ENCODE measurements at regions not wholly inside any gene's neighbourhood (a gene's known extent, or its start where the extent isn't known, plus 50 kb on each side); places are given as distances from the start of the nearest gene placed in this dataset.

GRCh38 chr4:63919636-63920365 lies 489.4 kb downstream of the TECRL start:
- DNase-seq, result no peak
- Histone ChIP-seq H3K36me3 (no peaks in the 10 kb centered on the region), H3K4me1 (no peaks in the 10 kb centered on the region), H3K27me3 (no peaks in the 10 kb centered on the region), H3K4me3 (no peak overlapping the region), H3K27ac (no peak overlapping the region), H3K9me3 (no peaks in the 10 kb centered on the region)
- TF ChIP-seq POLR2A (IDR thresholded peaks at IDR 0.05) (no peak), CTCF (IDR thresholded peaks at IDR 0.05) (no peak)
- intact Hi-C loops (cut with DNase I; ENCODE audit: low total_unique reads), result no loop called here

- Histone ChIP-seq H3K27ac (no peak overlapping the region), H3K27me3 (no peaks in the 10 kb centered on the region), H3K36me3 (no peaks in the 10 kb centered on the region), H3K4me1 (no peaks in the 10 kb centered on the region), H3K4me3 (no peak overlapping the region), H3K9me3 (no peaks in the 10 kb centered on the region)
- no peak for DNase-seq
- intact Hi-C loops (cut with DNase I; ENCODE audit: low total_unique reads), result no loop called here
- TF ChIP-seq POLR2A (IDR thresholded peaks at IDR 0.05) (no peak), CTCF (IDR thresholded peaks at IDR 0.05) (no peak)
Observed at GRCh38 chr4:63906660-63907183, 502.5 kb downstream of the TECRL start.

GRCh38 chr4:63904201-63904600 lies 505.0 kb downstream of the TECRL start:
- no peak for TF ChIP-seq CTCF (IDR thresholded peaks at IDR 0.05)
- TF ChIP-seq POLR2A (IDR thresholded peaks at IDR 0.05), result no peak
- Histone ChIP-seq H3K4me3 (no peak overlapping the region), H3K9me3 (no peaks in the 10 kb centered on the region), H3K27ac (no peak overlapping the region), H3K4me1 (no peaks in the 10 kb centered on the region), H3K36me3 (no peaks in the 10 kb centered on the region), H3K27me3 (no peaks in the 10 kb centered on the region)
- intact Hi-C loops (cut with DNase I; ENCODE audit: low total_unique reads), result no loop called here
- DNase-seq, result no peak

- Histone ChIP-seq H3K36me3 (no peaks in the 10 kb centered on the region), H3K27ac (no peak overlapping the region), H3K27me3 (no peaks in the 10 kb centered on the region), H3K4me3 (no peak overlapping the region), H3K9me3 (no peaks in the 10 kb centered on the region), H3K4me1 (no peaks in the 10 kb centered on the region)
- no peak for DNase-seq
- TF ChIP-seq CTCF (IDR thresholded peaks at IDR 0.05) (no peak), POLR2A (IDR thresholded peaks at IDR 0.05) (no peak)
- intact Hi-C loops (cut with DNase I; ENCODE audit: low total_unique reads), result no loop called here
Observed at GRCh38 chr4:63901304-63901703, 507.9 kb downstream of the TECRL start.

GRCh38 chr4:63898961-63899360 lies 510.3 kb downstream of the TECRL start:
- Histone ChIP-seq H3K4me3 (no peak overlapping the region), H3K9me3 (no peaks in the 10 kb centered on the region), H3K36me3 (no peaks in the 10 kb centered on the region), H3K27me3 (no peaks in the 10 kb centered on the region), H3K27ac (no peak overlapping the region), H3K4me1 (no peaks in the 10 kb centered on the region)
- intact Hi-C loops (cut with DNase I; ENCODE audit: low total_unique reads), result no loop called here
- TF ChIP-seq CTCF (IDR thresholded peaks at IDR 0.05) (no peak), POLR2A (IDR thresholded peaks at IDR 0.05) (no peak)
- no peak for DNase-seq

Data from uterus (tissue), 3 donors.